ENCODE measurements at regions not wholly inside any gene's neighbourhood (a gene's known extent, or its start where the extent isn't known, plus 50 kb on each side); places are given as distances from the start of the nearest gene placed in this dataset.

- no peak for TF ChIP-seq CTCF (IDR thresholded peaks at IDR 0.05)
- no peak for TF ChIP-seq POLR2A (IDR thresholded peaks at IDR 0.05)
Measured at GRCh38 chr5:8418049-8418426, 549.1 kb downstream of the MTRR start.

All from lower leg skin (tissue), 3 donors.